NCI-H2107 treated with DMSO at 0.1 percent for 48 hours (cell line): ENCODE measurements at regions not wholly inside any gene's neighbourhood (a gene's known extent, or its start where the extent isn't known, plus 50 kb on each side); places are given as distances from the start of the nearest gene placed in this dataset.

Experiments used
- DNase-seq: peaks from one replicate; lab custom pipeline; 2025; ENCODE audit not compliant: unreplicated experiment; lab: John Stamatoyannopoulos, UW

- DNase-seq: no peak
Measured at GRCh38 chr17:65277576-65277975, 140.4 kb downstream of the RGS9 start.
